GM19463 (cell line): ENCODE measurements at regions not wholly inside any gene's neighbourhood (a gene's known extent, or its start where the extent isn't known, plus 50 kb on each side); places are given as distances from the start of the nearest gene placed in this dataset.

Source experiments
- ATAC-seq: cut with Tn5 transposase; IDR thresholded peaks from one replicate; pipeline ENCODE4 v1.9.1; 2021; ENCODE audit warnings: mild to moderate bottlenecking, moderate library complexity; ENCODE audit not compliant: unreplicated experiment

- ATAC-seq, result peak; percentile 48
Observed at GRCh38 chr1:178973652-178974101, 52.0 kb upstream of the FAM20B start.
